ENCODE measurements at regions not wholly inside any gene's neighbourhood (a gene's known extent, or its start where the extent isn't known, plus 50 kb on each side); places are given as distances from the start of the nearest gene placed in this dataset.

- no peak for TF ChIP-seq CTCF (IDR thresholded peaks at IDR 0.05)
- no peak for TF ChIP-seq POLR2A (IDR thresholded peaks at IDR 0.05)
These were observed 155.1 kb upstream of the CELF4 start for GRCh38 chr18:37720663-37721062.

All from testis (tissue), 2 donors.